ENCODE measurements at regions not wholly inside any gene's neighbourhood (a gene's known extent, or its start where the extent isn't known, plus 50 kb on each side); places are given as distances from the start of the nearest gene placed in this dataset.
A peak's percentile ranks its signal among the peaks of the same experiment; 100 is the strongest.

GRCh38 chr20:33933469-33933909 is 60.2 kb upstream of the RALY start (continued):
- peak; percentile 27; the same call in 1 of the 2 replicates for TF ChIP-seq ZMYM3 (CRISPR knock-in tag; IDR thresholded peaks at IDR 0.05)
- TF ChIP-seq ZNF232 (CRISPR knock-in tag; IDR thresholded peaks at IDR 0.05; ENCODE audit: borderline replicate concordance) = no peak
- no peak for TF ChIP-seq FOXK2 (IDR thresholded peaks at IDR 0.05)
- TF ChIP-seq ZNF784 (CRISPR knock-in tag; IDR thresholded peaks at IDR 0.05; ENCODE audit: borderline replicate concordance) = peak; percentile 91
- TF ChIP-seq TFE3 (CRISPR knock-in tag; IDR thresholded peaks at IDR 0.05) = peak; percentile 86
- no peak for TF ChIP-seq SP2 (CRISPR knock-in tag; IDR thresholded peaks at IDR 0.05)
- TF ChIP-seq ERF (CRISPR knock-in tag; IDR thresholded peaks at IDR 0.05) = peak; percentile 78
- TF ChIP-seq ZNF484 (CRISPR knock-in tag; IDR thresholded peaks at IDR 0.05; ENCODE audit: borderline replicate concordance, low read depth) = no peak
- TF ChIP-seq ZBTB44 (CRISPR knock-in tag; IDR thresholded peaks at IDR 0.05) = 0 out of 2 replicates have a peak, but pooled peaks have one; percentile 56
- peak; percentile 73; the same call in 1 of the 2 replicates for TF ChIP-seq ZNF772 (CRISPR knock-in tag; IDR thresholded peaks at IDR 0.05)
- TF ChIP-seq BRD4 (CRISPR knock-in tag; IDR thresholded peaks at IDR 0.05) = no peak
- no peak for TF ChIP-seq MAFG (CRISPR knock-in tag; IDR thresholded peaks at IDR 0.05)
- peak; percentile 90; the same call in 1 of the 2 replicates for TF ChIP-seq ZNF691 (CRISPR knock-in tag; IDR thresholded peaks at IDR 0.05; ENCODE audit: borderline replicate concordance, low read depth)
- TF ChIP-seq ZMYM4 (CRISPR knock-in tag; IDR thresholded peaks at IDR 0.05) = peak; percentile 82
- TF ChIP-seq ZNF160 (CRISPR knock-in tag; IDR thresholded peaks at IDR 0.05) = no peak
- peak; percentile 20; the same call in 1 of the 2 replicates for TF ChIP-seq IKZF5 (CRISPR knock-in tag; IDR thresholded peaks at IDR 0.05)
- TF ChIP-seq REST (IDR thresholded peaks at IDR 0.05; ENCODE audit: borderline replicate concordance in 1 of 2, low read depth in 1 of 2, low read length in 2 of 2) = no peak
- TF ChIP-seq ZNF33B (CRISPR knock-in tag; IDR thresholded peaks at IDR 0.05) = peak; percentile 52; the same call in 1 of the 2 replicates
- no peak for TF ChIP-seq ONECUT2 (CRISPR knock-in tag; IDR thresholded peaks at IDR 0.05)
- peak; percentile 50 for TF ChIP-seq GATAD2A (CRISPR knock-in tag; IDR thresholded peaks at IDR 0.05)
- TF ChIP-seq ZNF792 (CRISPR knock-in tag; IDR thresholded peaks at IDR 0.05) = no peak
- TF ChIP-seq ZNF510 (CRISPR knock-in tag; IDR thresholded peaks at IDR 0.05; ENCODE audit: low read depth) = peak; percentile 86; the same call in 1 of the 2 replicates
